NCI-H2196 (cell line): ENCODE measurements at regions not wholly inside any gene's neighbourhood (a gene's known extent, or its start where the extent isn't known, plus 50 kb on each side); places are given as distances from the start of the nearest gene placed in this dataset.

Source experiments
- DNase-seq: peaks from one replicate; lab custom pipeline; 2025; ENCODE audit not compliant: unreplicated experiment; lab: John Stamatoyannopoulos, UW

- DNase-seq: no peak
These were observed 154.4 kb downstream of the TLR4 start for GRCh38 chr9:117858561-117858960.

- no peak for DNase-seq
These were observed 156.6 kb downstream of the TLR4 start for GRCh38 chr9:117860849-117861248.

DNA sequence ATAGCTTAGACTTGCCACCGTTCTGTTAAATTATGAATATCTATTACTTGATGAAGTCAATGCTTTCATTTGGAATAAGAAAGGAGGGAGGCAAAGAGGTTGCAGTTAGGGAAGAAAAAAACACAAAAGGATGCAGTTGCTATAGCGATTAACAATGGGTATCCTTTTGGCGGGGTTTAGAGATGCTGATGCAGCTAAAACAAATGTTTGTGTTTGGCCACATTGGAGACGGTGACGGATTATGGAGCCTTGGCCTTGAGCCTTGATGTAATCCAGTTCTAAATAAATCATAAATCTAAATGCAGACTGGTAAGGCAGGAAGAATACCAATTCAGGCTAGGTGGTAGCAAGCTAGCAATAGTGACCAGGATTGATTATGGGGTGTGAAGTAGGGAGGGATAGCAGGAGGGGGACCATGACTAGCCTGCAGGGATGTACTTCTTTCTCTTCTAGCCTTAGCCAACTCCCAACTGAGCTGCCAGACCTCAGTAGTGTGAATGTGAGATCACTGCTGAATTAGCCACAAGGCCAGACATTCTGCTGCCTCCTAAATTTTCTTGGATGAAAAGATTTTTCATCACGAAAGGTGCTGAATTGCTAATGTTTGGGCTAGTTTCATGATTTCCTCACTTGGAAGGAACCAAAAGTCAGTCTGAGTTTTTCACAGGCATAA is 160.3 kb downstream of the TLR4 start:
- no peak for DNase-seq

- no peak for DNase-seq
These were observed 164.4 kb downstream of the TLR4 start for GRCh38 chr9:117868594-117868993.

DNA sequence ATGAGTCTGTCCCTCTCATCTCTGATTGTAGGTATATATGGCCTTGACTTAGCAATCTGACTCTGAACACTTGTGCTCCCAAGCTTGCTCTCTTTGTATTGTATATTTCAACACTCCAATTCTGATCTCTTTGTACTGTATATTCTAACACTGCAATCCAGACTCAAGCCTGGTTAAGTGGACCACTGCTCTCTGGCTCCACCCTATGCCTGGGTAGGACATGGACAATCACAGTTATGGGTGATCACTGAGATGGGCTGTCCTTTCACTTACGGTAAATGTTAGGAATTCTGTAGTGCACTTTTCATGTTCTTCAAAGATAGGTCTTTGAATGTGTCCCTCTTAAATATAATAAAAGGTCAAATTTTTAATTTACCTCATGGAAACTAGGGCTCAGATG is 165.1 kb downstream of the TLR4 start:
- DNase-seq: no peak

DNA sequence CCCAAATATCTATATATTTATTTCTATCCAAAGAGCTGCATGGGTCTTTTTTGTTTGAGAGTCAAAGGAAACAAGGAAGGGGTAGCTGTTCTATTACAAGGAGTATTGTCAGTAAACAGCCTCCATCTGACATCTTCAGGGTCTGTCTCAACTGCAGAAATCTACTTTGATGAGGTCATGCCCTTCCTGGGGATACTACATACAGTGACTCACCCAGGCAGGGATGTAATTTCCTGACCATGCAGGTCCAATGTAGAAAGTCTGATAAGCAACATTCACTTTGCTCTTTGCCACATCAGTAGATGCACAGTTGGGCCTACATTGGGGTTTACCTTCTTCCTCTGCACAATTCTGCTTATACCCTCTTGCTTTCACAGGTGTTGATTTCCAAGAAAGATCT is 165.5 kb downstream of the TLR4 start:
- no peak for DNase-seq

DNA sequence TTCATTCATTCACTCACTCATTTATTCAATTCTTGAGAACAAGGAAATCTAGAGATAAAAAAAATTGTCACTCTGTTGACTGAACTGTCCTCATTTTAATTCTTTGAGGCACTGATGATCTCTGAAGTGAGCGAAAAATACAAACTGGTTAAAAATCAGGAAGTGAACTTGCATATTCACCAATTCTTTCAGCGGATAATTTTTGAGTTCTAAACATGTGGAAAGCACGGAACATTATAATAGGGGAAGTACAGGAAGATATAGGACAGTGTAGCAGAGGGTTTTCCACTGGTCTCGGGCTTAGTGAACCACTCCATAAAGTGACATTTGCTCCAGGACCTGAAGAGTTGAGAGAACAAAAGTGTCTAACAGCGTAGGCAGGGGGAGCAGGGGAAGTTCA is 169.5 kb downstream of the TLR4 start:
- no peak for DNase-seq

GRCh38 chr9:117875886-117876285 is 171.7 kb downstream of the TLR4 start:
- DNase-seq: no peak

GRCh38 chr9:117882171-117882570 is 178.0 kb downstream of the TLR4 start:
- no peak for DNase-seq

GRCh38 chr9:117886616-117887015 is 182.4 kb downstream of the TLR4 start:
- no peak for DNase-seq

GRCh38 chr9:117887383-117887782 is 183.2 kb downstream of the TLR4 start:
- no peak for DNase-seq

DNA sequence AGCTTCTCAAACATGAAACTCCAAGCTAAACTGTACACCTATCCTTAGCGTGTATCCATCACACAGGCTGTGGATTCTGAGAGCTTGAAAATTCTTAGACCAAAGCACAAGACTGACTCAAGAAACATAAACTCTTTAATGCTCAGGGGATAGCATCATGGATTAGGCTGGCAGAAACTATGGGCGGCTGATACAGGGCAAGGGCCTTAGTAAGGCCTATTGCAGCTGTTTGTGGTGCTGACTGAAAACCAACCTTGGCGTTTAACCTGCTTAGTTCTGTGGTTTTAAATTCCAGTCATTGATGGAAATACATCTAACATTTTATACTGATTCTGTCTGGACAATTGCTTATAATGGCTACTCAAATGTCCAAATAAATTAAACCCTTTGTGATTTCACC is 183.7 kb downstream of the TLR4 start:
- no peak for DNase-seq

GRCh38 chr9:117903453-117903852 is 199.2 kb downstream of the TLR4 start:
- no peak for DNase-seq

- no peak for DNase-seq
These were observed 202.6 kb downstream of the TLR4 start for GRCh38 chr9:117906763-117907162.

- no peak for DNase-seq
These were observed 203.2 kb downstream of the TLR4 start for GRCh38 chr9:117907420-117907819.

GRCh38 chr9:117916291-117916690 is 212.1 kb downstream of the TLR4 start:
- no peak for DNase-seq

DNA sequence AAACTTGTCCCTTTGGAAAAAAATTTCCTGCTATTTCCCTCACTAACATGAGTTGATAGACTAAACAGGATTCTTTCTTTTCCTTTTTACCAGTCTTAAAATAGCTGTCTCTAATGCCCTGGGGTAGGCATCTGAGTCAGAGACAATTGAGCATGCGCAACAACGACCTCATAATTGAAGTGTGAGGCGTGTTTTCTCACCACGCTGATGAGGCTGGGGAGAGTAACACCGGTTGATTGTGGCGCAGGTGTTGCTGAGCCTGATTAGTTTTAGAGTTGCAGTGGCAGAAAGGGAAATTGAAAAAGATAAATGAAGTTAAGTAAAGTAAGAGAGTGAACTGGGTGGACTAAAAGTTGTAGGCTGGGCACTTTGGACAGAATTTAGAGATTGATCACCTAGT is 213.7 kb downstream of the TLR4 start:
- DNase-seq: no peak

GRCh38 chr9:117919538-117919937 is 215.3 kb downstream of the TLR4 start:
- DNase-seq: no peak

GRCh38 chr9:117926031-117926658 is 221.9 kb downstream of the TLR4 start:
- DNase-seq: no peak

DNA sequence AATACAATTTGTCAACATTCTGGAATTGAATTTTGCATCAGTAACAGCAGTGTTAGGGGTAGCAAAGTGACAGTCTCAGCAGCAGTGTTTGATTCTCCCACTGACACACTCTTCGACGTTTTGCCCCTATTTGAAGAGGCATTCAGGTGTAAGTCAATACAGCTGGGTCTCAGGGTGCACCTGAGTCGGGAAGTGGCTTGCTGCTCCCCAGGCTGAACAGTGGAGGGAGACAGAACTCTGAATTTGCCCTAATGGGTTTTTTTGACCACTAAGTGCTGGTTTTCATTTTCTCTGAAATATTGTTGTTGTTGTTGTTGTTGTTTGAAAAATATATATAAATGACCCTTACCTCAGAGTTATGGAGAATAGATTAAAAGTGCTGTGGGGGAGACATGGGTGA is 223.2 kb downstream of the TLR4 start:
- no peak for DNase-seq

- DNase-seq: peak; percentile 23
These were observed 225.7 kb downstream of the TLR4 start for GRCh38 chr9:117929868-117930267.

- DNase-seq: no peak
These were observed 228.4 kb downstream of the TLR4 start for GRCh38 chr9:117932585-117932984.
